NOMO-1 (cell line): ENCODE measurements at regions not wholly inside any gene's neighbourhood (a gene's known extent, or its start where the extent isn't known, plus 50 kb on each side); places are given as distances from the start of the nearest gene placed in this dataset.

Experiments
- DNase-seq, 2 experiments: peaks; one replicate each; lab custom pipeline; 2025; ENCODE audit not compliant: unreplicated experiment in 2 of 2; lab: John Stamatoyannopoulos, UW

DNA sequence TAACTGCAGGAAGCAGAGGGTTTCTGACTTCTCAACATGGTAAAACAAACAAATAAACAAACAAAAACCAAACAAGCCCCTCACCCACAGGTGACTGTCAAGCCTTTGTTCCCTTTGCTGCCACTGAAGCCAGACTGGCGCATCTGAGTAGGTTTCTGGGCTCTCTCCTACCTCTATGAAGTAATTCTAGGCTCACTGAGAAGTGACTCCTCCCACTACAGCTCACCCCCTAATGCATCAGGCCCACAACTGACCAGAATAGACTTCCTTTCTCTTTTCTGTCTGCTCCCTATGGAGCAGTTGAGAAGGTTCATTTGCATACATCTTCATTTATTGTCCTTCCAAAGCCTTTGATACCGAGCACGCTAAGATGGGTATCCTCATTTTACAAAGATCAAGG, 77.0 kb upstream of the CCL2 start:
- DNase-seq = peak; percentile 7 to 34

DNA sequence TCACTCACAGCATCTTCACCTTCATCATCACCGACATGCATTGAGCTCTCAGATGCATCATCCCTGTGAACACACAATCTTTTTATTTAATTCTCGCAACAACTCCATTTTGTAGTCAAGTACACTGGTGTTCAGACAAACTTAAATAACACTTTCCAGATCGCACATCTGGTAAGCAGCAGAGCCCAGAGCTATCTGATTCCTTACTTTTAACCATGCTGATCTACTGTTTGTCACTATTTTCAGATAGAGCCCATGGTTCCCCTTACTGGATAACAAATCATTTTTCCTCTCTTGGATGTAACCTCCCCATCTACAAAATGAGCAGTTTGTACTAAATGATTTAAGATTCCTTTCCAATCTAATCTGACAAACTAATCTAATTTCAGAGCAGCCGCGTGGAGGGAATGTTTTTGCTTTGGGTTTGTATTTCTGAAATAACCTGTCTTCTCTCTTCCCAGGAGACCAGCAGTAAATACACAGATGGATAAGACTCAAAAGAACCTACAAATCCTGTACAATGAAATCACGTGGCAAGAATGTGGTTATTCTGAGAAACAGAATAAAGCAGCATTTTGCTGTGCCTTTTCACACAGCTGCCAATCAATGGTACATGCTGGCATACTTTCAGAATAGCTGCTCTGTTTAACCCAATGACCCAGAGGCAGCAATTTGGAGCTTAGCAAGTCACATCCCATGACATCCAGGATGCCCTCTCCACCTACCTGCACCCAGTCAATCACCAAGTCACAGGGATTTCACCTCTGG, 72.9 kb upstream of the CCL2 start:
- no peak for DNase-seq

DNA sequence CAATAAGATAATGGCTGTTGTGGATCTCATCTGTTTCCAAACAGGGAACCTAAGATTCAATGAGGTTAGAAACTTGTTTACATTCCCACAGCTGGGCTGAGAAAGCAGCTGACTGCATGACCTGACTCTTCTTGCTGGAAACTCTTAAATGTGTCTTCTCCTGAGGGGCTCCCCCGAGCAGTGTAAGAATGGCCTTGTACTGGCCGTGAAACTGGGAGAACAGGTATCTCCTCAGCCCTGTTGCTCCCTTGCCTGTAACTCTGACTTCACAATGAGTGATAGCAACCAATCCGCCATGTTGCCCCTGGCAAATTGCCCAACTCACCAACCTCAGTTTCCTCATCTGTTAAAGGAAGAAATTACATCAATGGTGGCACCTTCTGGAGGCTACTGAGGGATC, 59.1 kb upstream of the CCL2 start:
- no peak for DNase-seq

DNA sequence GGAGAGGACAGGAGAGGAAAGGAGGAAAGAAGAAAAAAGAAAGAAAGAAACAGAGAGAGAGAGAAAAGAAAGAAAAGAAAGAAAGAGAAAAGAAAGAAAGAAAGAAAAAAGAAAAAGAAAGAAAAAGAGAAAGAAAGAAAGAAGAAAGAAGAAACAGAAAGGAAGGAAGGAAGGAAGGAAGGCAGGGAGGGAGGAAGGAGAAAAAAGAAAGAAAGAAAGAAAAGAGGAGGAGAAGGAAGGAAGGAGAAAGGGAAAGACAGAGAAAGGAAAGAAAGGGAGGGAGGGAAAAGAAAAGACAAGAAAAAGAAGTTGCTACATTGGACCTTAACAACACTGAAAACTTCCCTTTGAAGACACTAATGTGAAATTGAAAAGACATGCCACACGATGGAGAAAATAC, 56.6 kb upstream of the CCL2 start:
- no peak for DNase-seq

DNA sequence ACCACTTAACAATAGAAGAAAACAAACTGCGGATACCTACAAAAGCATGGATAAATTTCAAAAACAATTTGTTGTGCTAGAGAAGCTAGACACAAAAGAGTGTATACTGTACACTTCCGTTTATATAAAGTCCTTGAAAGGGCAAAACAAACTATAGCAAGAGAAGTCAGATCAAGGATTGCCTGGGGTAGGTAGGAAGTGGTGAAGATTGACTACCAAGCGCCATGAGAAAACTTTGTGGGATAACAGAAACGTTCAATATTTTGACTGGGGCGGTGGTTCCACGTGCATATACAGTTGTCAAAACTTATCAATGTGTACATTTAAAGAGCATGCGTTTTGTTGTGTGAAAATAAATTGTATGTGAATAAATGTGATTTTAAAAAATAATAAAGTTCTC, 55.6 kb upstream of the CCL2 start:
- DNase-seq = no peak

DNA sequence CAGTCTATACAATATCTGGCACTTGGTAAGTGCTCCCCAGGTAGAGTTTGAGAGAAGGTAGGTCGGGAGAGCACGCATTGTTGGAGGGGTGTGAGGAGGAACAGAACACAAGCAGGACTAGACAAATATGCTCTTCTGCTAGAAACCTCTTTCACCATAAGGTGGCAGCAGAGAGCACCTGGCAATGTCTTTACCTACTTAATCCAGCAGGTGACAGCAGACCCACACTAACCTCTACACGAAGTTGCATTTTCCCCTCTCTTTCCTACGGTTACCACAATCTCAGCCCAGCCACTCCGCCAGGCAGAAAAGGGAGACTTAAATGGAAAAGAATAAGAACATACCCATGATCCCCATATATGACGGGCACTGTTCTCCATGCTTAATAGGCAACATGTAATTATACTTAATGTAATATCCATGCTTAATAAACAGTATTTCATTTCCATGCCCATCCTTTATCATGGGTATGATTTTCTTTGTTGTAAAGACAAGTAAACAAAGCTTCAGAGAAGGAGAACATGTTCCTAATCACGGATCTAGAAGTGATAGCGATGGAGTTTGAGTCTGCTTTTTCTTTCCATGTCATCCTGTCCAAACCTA, 55.1 kb upstream of the CCL2 start:
- DNase-seq = peak; percentile 28 to 69

DNA sequence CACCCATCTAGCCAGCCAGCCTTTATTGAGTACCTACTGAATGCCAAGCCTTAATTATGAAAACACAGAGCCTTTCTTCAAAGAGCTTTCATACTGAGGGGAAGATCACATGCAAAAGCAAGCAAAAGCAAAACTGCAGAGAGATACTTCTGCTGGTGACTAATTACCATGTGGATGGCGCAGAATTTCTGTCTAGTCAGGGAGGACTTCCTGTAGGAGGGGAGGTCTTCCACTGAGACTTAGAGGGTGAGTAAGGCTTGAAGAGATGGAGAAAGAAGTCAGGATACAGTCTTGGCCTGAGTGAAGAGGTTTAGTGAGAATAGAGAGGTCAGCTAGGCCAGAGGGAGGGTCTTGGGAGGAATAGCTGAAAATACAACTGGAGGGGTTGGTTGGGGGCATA, 53.9 kb upstream of the CCL2 start:
- no peak for DNase-seq

DNA sequence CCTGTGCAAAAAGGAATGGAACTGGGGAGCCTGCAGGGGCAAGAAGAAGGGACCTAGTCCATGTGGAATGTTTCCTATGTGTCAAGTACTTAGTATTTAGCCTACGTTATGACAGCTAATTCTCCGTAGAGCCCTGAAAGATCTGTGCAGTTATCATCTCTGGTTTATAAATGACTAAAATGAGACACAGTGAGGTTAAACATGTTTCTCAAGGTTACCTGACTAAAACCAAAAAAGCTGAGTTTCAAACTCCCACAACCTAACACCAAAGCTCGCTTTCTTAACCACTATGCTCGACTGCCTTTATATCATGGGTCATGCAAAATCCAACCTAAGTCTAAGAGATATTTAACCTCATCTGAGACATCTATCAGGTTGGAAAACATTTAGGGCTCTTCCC, 53.3 kb upstream of the CCL2 start:
- no peak for DNase-seq

DNA sequence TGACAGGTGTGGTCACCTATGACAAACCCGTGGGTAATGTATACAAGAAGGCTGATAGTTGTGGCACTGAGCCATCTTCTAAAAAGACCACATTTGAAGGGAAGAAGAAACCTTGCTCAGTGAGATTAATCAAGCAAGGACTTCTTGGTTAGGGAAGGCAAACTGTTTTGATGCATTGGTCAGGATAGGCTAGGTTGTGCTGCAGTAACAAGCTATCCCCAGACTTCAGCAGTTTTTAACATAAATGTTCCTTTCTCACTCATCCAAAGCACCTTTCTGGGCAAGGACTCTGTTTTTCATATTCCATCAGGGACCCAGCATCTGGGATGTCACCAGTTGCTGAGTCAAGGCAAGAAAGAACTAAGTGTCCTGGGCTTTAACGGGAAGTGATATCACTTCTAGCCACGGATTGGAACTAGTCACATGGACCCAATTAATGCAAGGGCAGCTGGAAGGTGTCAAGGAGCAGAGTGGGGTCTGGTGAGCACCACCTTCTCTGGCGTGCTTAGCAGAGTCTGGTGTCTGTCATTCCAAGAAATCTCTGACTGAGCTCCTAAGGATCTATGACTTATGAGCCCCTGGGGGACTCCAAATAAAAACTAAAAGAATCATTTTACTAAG, 52.0 kb upstream of the CCL2 start:
- DNase-seq = no peak

DNA sequence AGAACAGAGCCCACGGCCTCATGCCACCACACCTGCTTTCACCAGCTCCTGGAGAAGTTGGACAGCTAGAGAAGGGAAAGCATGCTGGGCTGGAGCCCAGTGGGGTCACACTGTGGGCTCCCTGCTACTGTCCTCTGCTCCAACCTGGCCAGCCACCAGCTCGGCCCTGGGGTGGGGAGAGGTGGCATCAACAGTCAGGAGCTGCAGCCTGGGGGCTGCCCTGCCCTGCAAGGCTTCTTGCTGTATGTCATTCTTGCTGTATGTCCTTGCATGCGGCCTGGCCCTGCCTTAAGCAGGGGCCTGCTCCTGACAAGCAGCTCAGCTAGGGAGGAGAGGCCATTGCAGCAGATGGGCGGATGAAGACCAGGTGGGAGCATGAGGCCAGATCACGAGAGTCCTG, 50.7 kb upstream of the CCL2 start:
- DNase-seq = no peak
